Prostate gland (tissue), 2 donors: ENCODE measurements at regions not wholly inside any gene's neighbourhood (a gene's known extent, or its start where the extent isn't known, plus 50 kb on each side); places are given as distances from the start of the nearest gene placed in this dataset.

Experiments used
- DNase-seq: peaks from one replicate; pipeline ENCODE4 v3.0.0-alpha.2; 2019; ENCODE audit warnings: low spot score
- H3K27ac ChIP-seq, 2 donors: fragments of 200-600 bp; sonication (generic); 2 replicates each; pipeline ENCODE4 v1.5.1; 2017 to 2019
- H3K27me3 ChIP-seq: fragments of 200-600 bp; sonication (generic); replicated peaks from 2 replicates; pipeline ENCODE4 v1.5.1; 2019; ENCODE audit not compliant: insufficient read depth
- H3K36me3 ChIP-seq, 2 donors: fragments of 200-600 bp; sonication (generic); 1 replicate in 1 of 2; 2 replicates in 1 of 2; pipeline versions ENCODE4 v1.5.1 to v1.8.1; 2017 to 2019
- H3K4me1 ChIP-seq: fragments of 200-600 bp; sonication (generic); replicated peaks from 2 replicates; pipeline ENCODE4 v1.5.1; 2019
- H3K4me3 ChIP-seq, 2 donors: fragments of 200-600 bp; sonication (generic); 2 replicates each; pipeline ENCODE4 v1.5.1; 2017 to 2019
- H3K9me3 ChIP-seq: fragments of 200-600 bp; sonication (generic); 2 replicates; pipeline ENCODE4 v1.5.1; 2017
- POLR2A ChIP-seq: fragments of 450-650 bp; IDR thresholded peaks from one replicate; pipeline ENCODE4 v1.6.1; 2016; ENCODE audit warnings: antibody characterized with exemption, mild to moderate bottlenecking
- POLR2AphosphoS5 ChIP-seq: sonication (generic); formaldehyde crosslinking; IDR thresholded peaks from one replicate; pipeline ENCODE4 v1.6.1; 2017; ENCODE audit warnings: antibody characterized with exemption
- WGBS: methylation state at CpG from one replicate; pipeline ENCODE4 v1.1.5; 2018; 5-methylcytosine and 5-hydroxymethylcytosine counted together
- intact Hi-C: fragments of 100-400 bp; cut with DNase I; formaldehyde crosslinking; loops from one replicate; pipeline ENCODE4 v1.14.2; 2022
- TF ChIP-seq, protein P1 (sequence below), 4 experiments: fragments of 200-600 bp in 2 of 4; fragments of 450-650 bp in 2 of 4; sonication (generic) in 2 of 4; IDR thresholded peaks; 1 replicate in 3 of 4; 2 replicates in 1 of 4; pipeline ENCODE4 v1.5.1; 2016 to 2019; ENCODE audit warnings: antibody characterized with exemption in 4 of 4, mild to moderate bottlenecking in 2 of 4, moderate library complexity in 2 of 4

DNA sequence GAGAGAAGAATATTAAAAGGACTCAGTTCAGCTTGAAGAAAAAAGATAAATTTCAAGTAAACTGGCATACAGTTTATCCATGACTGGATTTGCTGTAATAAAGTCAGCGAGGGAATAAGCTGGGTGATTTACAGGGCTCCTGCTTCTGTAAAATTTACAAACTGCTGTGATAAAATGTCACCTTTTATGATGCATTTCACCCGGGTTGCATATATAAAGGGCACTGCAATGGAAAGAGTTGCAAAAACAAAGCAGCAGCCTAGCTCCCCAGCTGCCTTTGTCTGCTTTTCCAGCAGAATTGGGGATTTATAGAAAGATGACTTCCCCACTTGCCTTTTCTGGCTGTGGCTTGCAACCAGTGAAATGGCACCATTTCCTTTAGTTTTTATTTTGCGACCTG lies 132.5 kb upstream of the LHCGR start:
- 43% methylated on average over 3 of the region's 3 CpGs for WGBS
- TF ChIP-seq POLR2A, result no peak
- TF ChIP-seq POLR2AphosphoS5, result no peak
- TF ChIP-seq, protein P1, sequence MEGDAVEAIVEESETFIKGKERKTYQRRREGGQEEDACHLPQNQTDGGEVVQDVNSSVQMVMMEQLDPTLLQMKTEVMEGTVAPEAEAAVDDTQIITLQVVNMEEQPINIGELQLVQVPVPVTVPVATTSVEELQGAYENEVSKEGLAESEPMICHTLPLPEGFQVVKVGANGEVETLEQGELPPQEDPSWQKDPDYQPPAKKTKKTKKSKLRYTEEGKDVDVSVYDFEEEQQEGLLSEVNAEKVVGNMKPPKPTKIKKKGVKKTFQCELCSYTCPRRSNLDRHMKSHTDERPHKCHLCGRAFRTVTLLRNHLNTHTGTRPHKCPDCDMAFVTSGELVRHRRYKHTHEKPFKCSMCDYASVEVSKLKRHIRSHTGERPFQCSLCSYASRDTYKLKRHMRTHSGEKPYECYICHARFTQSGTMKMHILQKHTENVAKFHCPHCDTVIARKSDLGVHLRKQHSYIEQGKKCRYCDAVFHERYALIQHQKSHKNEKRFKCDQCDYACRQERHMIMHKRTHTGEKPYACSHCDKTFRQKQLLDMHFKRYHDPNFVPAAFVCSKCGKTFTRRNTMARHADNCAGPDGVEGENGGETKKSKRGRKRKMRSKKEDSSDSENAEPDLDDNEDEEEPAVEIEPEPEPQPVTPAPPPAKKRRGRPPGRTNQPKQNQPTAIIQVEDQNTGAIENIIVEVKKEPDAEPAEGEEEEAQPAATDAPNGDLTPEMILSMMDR (IDR thresholded peaks at IDR 0.05), result no peak
- Histone ChIP-seq H3K27me3 (no peaks in the 10 kb centered on the region), H3K9me3 (no peaks in the 10 kb centered on the region), H3K4me1 (no peaks in the 10 kb centered on the region), H3K27ac (no peak overlapping the region), H3K4me3 (no peak overlapping the region), H3K36me3 (no peaks in the 10 kb centered on the region)
- intact Hi-C loops, result no loop called here
- no peak for DNase-seq

DNA sequence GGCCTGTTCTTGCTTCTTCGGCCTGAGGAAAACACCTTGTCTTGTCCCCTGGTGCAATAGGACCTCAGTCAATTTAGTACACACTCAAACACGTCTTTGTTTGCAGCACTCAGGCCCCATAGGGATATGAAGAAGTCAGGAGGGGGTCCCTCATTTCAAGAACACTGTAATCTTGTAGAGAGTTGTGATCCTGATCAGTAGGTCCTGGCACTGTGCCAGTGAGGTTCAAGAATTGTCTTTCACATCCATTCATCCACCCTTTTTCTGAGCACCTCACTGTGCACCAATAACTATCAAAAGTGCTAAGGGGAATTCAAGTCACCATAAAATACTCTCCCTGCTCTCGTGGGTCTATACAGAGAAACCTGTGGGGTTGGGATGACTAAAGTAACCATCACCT lies 131.4 kb upstream of the LHCGR start:
- WGBS, result 77% methylated on average over 3 of the region's 3 CpGs
- Histone ChIP-seq H3K27me3 (no peaks in the 10 kb centered on the region), H3K9me3 (no peaks in the 10 kb centered on the region), H3K36me3 (no peaks in the 10 kb centered on the region), H3K4me1 (no peaks in the 10 kb centered on the region), H3K4me3 (no peak overlapping the region), H3K27ac (no peak overlapping the region)
- DNase-seq, result no peak
- intact Hi-C loops, result no loop called here
- TF ChIP-seq, protein P1 (IDR thresholded peaks at IDR 0.05), result no peak
- TF ChIP-seq POLR2A (no peak), POLR2AphosphoS5 (no peak)

DNA sequence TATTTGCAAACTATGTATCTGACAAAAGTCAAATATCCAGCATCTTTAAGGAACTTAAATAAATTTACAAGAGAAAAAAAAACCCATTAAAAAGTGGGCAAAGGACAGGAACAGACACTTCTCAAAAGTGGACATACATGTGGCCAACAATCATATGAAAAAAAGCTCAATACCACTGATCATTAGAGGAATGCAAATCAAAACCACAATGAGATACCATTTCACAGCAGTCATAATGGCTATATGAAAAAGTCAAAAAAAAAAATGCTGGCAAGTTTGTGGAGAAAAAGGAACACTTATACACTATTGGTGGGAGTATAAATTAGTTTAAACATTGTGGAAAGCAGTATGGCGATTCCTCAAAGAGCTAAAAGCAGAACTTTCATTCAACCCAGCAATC lies 130.3 kb upstream of the LHCGR start:
- DNase-seq, result no peak
- Histone ChIP-seq H3K27ac (no peak overlapping the region), H3K9me3 (no peaks in the 10 kb centered on the region), H3K4me1 (no peaks in the 10 kb centered on the region), H3K27me3 (no peaks in the 10 kb centered on the region), H3K36me3 (no peaks in the 10 kb centered on the region), H3K4me3 (no peak overlapping the region)
- 93% methylated on average over 1 of the region's 1 CpG for WGBS
- no peak for TF ChIP-seq POLR2AphosphoS5
- TF ChIP-seq POLR2A, result no peak
- TF ChIP-seq, protein P1 (IDR thresholded peaks at IDR 0.05), result no peak
- intact Hi-C loops, result no loop called here

DNA sequence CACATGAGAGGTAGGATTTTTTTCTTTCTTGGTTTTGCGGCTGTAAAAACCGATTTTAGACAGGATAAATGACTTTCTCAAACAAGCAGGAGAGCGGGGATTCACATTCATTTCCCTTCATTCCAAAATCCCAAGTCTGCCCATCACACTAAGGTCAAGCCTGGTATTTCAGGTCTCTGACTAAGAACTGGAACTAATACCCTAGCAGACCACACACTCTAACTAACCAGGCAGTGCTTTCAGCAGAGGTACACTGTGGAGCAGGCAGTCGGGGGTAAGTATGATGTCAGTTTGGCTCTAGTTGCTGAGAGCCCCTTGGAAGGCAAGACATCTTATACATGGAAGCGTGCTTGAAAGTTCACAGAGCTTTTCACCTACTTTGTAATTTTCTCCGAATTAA lies 128.1 kb upstream of the LHCGR start:
- H3K36me3 ChIP-seq, result no peaks in the 10 kb centered on the region
- TF ChIP-seq POLR2AphosphoS5 (no peak), POLR2A (no peak)
- TF ChIP-seq, protein P1 (IDR thresholded peaks at IDR 0.05), result no peak
- no peak overlapping the region for H3K27ac ChIP-seq
- no peaks in the 10 kb centered on the region for H3K4me1 ChIP-seq
- intact Hi-C loops, result no loop called here
- H3K4me3 ChIP-seq, result no peak overlapping the region
- no peaks in the 10 kb centered on the region for H3K9me3 ChIP-seq
- no peaks in the 10 kb centered on the region for H3K27me3 ChIP-seq
- DNase-seq, result no peak
- WGBS, result 90% methylated on average over 6 of the region's 6 CpGs

DNA sequence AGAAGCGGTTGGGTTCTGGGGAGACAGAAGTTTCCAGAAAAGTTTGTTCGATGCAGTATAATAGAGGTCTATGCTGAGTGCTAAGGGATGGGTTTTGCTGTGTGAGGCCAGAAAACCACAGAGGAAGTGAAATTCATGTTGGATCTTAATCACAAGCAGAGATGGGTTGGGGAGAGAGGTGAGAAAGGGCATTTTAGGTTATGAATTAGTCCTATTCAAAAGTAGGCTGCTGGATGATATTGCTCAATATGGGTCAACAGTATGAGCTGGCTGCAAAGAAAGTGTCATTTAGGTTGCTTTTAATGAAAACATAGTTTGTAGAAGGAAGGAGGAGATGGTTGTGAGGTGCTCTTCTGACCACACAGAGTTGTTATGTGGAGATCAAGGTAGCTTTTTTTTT lies 118.8 kb upstream of the LHCGR start:
- no peak overlapping the region for H3K27ac ChIP-seq
- no peaks in the 10 kb centered on the region for H3K27me3 ChIP-seq
- WGBS, result 98% methylated on average over 2 of the region's 2 CpGs
- intact Hi-C loops, result no loop called here
- no peak overlapping the region for H3K4me3 ChIP-seq
- DNase-seq, result no peak
- no peaks in the 10 kb centered on the region for H3K9me3 ChIP-seq
- no peak for TF ChIP-seq POLR2A
- TF ChIP-seq POLR2AphosphoS5, result no peak
- TF ChIP-seq, protein P1 (IDR thresholded peaks at IDR 0.05), result no peak
- no peaks in the 10 kb centered on the region for H3K36me3 ChIP-seq
- H3K4me1 ChIP-seq, result no peaks in the 10 kb centered on the region
